WTC11 (cell line): ENCODE measurements at regions not wholly inside any gene's neighbourhood (a gene's known extent, or its start where the extent isn't known, plus 50 kb on each side); places are given as distances from the start of the nearest gene placed in this dataset.
"Not testable (repeated sequence)": the region's sequence is repeated elsewhere in the genome, so short reads cannot be mapped to it uniquely, and the experiment has no call there.

Experiments
- ATAC-seq: fragments of 200-7000 bp; cut with Tn5 transposase; 2 replicates; pipeline ENCODE4 v1.10.0; 2021; ENCODE audit warnings: mild to moderate bottlenecking, moderate library complexity
- CTCF ChIA-PET: fragments of 300-600 bp; sonication (Branson Sonifier 250); formaldehyde crosslinking; loops from one replicate; lab custom pipeline; 2021; ENCODE audit warnings: antibody characterized with exemption; lab: Charles Lee
- POLR2A ChIA-PET: fragments of 350-600 bp; sonication (Branson Sonifier 250); formaldehyde crosslinking; loops from one replicate; lab custom pipeline; 2021; ENCODE audit warnings: antibody characterized with exemption; lab: Charles Lee
- DNase-seq: peaks from one replicate; pipeline ENCODE4 v3.0.0; 2021; ENCODE audit warnings: low spot score
- H3K27ac Mint-ChIP-seq: 2 replicates; pipeline ENCODE4 v1.8.0; 2021; ENCODE audit warnings: mixed read lengths
- H3K27me3 Mint-ChIP-seq: 2 replicates; pipeline ENCODE4 v1.8.0; 2021; ENCODE audit warnings: low read depth, mild to moderate bottlenecking, moderate library complexity, mixed read lengths
- H3K36me3 Mint-ChIP-seq: 2 replicates; pipeline ENCODE4 v1.8.0; 2021; ENCODE audit warnings: mixed read lengths
- H3K4me1 Mint-ChIP-seq: 2 replicates; pipeline ENCODE4 v1.8.0; 2022; ENCODE audit warnings: mixed read lengths
- H3K4me3 Mint-ChIP-seq: 2 replicates; pipeline ENCODE4 v1.8.0; 2021; ENCODE audit warnings: mild to moderate bottlenecking, moderate library complexity, mixed read lengths
- H3K9me3 Mint-ChIP-seq: 2 replicates; pipeline ENCODE4 v1.8.0; 2021; ENCODE audit warnings: mixed read lengths

- CTCF ChIA-PET, H3K4me1 Mint-ChIP-seq, POLR2A ChIA-PET, ATAC-seq, H3K27me3 Mint-ChIP-seq, H3K36me3 Mint-ChIP-seq, H3K9me3 Mint-ChIP-seq, H3K27ac Mint-ChIP-seq, H3K4me3 Mint-ChIP-seq: not testable (repeated sequence)
- DNase-seq, result peak; percentile 45
These were observed 645.1 kb downstream of the FAM72C start for GRCh38 chr1:143326662-143327061.

- H3K4me3 Mint-ChIP-seq, POLR2A ChIA-PET, ATAC-seq, CTCF ChIA-PET, H3K4me1 Mint-ChIP-seq, DNase-seq, H3K27ac Mint-ChIP-seq: not testable (repeated sequence)
- Mint-ChIP-seq H3K27me3 (peaks cover 13% of the 10 kb centered on the region), H3K36me3 (peaks cover 20% of the 10 kb centered on the region), H3K9me3 (peaks cover 32% of the 10 kb centered on the region)
These were observed 660.6 kb downstream of the FAM72C start for GRCh38 chr1:143311154-143311553.
